OCI-LY1 (cell line): ENCODE measurements at regions not wholly inside any gene's neighbourhood (a gene's known extent, or its start where the extent isn't known, plus 50 kb on each side); places are given as distances from the start of the nearest gene placed in this dataset.

ENCODE experiments used
- CTCF ChIP-seq: fragments of 200-600 bp; sonication (generic), shearing (Covaris generic); IDR thresholded peaks from 2 replicates; pipeline ENCODE4 v1.5.1; 2017; ENCODE audit warnings: mild to moderate bottlenecking, antibody characterized with exemption, low read length, moderate library complexity, mixed read lengths
- EZH2 ChIP-seq: fragments of 200-600 bp; sonication (generic), shearing (Covaris generic); IDR thresholded peaks from 2 replicates; pipeline ENCODE4 v1.8.0; 2017; ENCODE audit warnings: borderline replicate concordance, mixed run types, mild to moderate bottlenecking, antibody characterized with exemption, low read length, moderate library complexity, mixed read lengths

GRCh38 chr3:80537680-80538079 is 769.9 kb upstream of the ROBO1 start:
- TF ChIP-seq CTCF (no peak), EZH2 (no peak)
